ENCODE measurements at regions not wholly inside any gene's neighbourhood (a gene's known extent, or its start where the extent isn't known, plus 50 kb on each side); places are given as distances from the start of the nearest gene placed in this dataset.

DNA sequence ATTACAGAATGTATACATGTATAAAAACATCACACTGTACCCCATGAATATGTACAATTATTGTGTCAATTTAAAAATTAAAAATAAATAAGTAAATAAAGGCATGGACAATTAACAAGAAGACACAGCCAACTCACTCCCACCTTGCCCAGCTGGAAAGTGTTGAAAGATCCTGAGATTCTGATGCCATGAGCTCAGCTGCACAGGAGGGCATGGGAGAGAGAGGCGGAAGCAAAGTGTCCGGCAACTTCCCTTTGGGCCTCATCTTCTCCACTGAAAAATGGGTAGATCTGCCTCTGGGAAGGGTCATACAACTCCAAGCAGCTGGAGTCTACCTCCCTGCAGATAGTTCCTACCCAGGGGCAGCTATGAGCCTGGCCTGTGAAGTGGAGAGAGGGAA lies 277.3 kb downstream of the UACA start:
- DNase-seq, result no peak
- H3K4me3 ChIP-seq, result no peak overlapping the region
- H3K9me3 ChIP-seq, result no peaks in the 10 kb centered on the region
- no peak overlapping the region for H3K27ac ChIP-seq
- TF ChIP-seq, protein P1, sequence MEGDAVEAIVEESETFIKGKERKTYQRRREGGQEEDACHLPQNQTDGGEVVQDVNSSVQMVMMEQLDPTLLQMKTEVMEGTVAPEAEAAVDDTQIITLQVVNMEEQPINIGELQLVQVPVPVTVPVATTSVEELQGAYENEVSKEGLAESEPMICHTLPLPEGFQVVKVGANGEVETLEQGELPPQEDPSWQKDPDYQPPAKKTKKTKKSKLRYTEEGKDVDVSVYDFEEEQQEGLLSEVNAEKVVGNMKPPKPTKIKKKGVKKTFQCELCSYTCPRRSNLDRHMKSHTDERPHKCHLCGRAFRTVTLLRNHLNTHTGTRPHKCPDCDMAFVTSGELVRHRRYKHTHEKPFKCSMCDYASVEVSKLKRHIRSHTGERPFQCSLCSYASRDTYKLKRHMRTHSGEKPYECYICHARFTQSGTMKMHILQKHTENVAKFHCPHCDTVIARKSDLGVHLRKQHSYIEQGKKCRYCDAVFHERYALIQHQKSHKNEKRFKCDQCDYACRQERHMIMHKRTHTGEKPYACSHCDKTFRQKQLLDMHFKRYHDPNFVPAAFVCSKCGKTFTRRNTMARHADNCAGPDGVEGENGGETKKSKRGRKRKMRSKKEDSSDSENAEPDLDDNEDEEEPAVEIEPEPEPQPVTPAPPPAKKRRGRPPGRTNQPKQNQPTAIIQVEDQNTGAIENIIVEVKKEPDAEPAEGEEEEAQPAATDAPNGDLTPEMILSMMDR (IDR thresholded peaks at IDR 0.05), result no peak
- intact Hi-C loops (cut with DNase I), result no loop called here
- 95 to 98% methylated on average over 2 of the region's 2 CpGs for WGBS, 2 donors
- no peaks in the 10 kb centered on the region for H3K36me3 ChIP-seq
- H3K4me1 ChIP-seq, result no peaks in the 10 kb centered on the region
- no peak for ATAC-seq
- no peaks in the 10 kb centered on the region for H3K27me3 ChIP-seq
- FAIRE-seq, result no peak

DNA sequence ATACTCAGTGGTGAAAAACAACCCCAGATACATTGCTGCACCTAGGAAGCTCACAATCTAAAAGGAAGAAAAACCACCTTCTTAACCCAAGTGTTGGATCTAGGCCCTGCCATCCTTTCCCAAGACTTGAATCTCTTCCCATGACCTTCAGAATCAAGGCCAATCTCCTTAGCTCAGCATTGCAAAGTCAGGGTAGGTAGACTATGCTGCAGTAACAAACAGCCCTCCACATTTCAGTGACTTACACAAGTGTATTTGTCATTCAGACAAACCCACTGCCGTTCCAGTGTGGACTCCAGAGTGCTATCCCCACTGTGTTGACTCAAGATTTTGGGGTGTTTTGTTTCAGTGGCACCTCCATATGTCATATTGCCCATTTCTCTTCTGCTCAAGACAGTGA lies 278.4 kb downstream of the UACA start:
- H3K36me3 ChIP-seq, result no peaks in the 10 kb centered on the region
- TF ChIP-seq, protein P1 (IDR thresholded peaks at IDR 0.05), result no peak
- H3K4me3 ChIP-seq, result no peak overlapping the region
- no peak for FAIRE-seq
- no peak for DNase-seq
- H3K4me1 ChIP-seq, result no peaks in the 10 kb centered on the region
- no peaks in the 10 kb centered on the region for H3K27me3 ChIP-seq
- H3K9me3 ChIP-seq, result no peaks in the 10 kb centered on the region
- WGBS, 2 donors, result 33 to 45% methylated on average over 1 of the region's 1 CpG
- intact Hi-C loops (cut with DNase I), result loop anchor here in 1 of 3 donors (5.0 kb wide), 1 partner anchor 1013 kb away; no protein-coding TSS in a partner anchor
- no peak for ATAC-seq
- no peak overlapping the region for H3K27ac ChIP-seq

DNA sequence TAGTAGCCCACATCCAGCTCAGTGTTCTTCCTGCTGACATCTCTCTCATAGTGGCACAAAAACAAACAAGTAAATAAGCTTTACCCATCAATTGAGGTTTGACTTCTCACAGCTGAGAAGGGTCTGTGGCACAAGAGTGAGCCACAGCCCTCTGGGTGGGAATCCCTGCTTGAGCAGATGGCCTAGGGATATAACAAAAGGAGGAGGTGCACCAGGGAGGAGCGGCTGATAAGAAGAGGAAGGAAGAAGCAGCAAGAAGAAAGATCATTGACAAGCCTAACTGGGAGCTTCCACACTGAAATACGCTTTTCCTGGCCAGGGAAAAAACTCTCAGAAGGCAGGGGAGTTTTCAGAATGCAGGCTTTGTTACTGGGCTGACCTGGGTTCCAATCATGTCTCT lies 279.8 kb downstream of the UACA start:
- no peaks in the 10 kb centered on the region for H3K36me3 ChIP-seq
- intact Hi-C loops (cut with DNase I), result loop anchor here in 1 of 3 donors (5.0 kb wide), 1 partner anchor 1011 kb away; no protein-coding TSS in a partner anchor
- H3K27me3 ChIP-seq, result no peaks in the 10 kb centered on the region
- H3K4me3 ChIP-seq, result no peak overlapping the region
- H3K9me3 ChIP-seq, result no peaks in the 10 kb centered on the region
- ATAC-seq (no peak), FAIRE-seq (no peak), DNase-seq (no peak)
- 79 to 91% methylated on average over 2 of the region's 2 CpGs for WGBS, 2 donors
- H3K4me1 ChIP-seq, result no peaks in the 10 kb centered on the region
- TF ChIP-seq, protein P1 (IDR thresholded peaks at IDR 0.05), result no peak
- no peak overlapping the region for H3K27ac ChIP-seq

DNA sequence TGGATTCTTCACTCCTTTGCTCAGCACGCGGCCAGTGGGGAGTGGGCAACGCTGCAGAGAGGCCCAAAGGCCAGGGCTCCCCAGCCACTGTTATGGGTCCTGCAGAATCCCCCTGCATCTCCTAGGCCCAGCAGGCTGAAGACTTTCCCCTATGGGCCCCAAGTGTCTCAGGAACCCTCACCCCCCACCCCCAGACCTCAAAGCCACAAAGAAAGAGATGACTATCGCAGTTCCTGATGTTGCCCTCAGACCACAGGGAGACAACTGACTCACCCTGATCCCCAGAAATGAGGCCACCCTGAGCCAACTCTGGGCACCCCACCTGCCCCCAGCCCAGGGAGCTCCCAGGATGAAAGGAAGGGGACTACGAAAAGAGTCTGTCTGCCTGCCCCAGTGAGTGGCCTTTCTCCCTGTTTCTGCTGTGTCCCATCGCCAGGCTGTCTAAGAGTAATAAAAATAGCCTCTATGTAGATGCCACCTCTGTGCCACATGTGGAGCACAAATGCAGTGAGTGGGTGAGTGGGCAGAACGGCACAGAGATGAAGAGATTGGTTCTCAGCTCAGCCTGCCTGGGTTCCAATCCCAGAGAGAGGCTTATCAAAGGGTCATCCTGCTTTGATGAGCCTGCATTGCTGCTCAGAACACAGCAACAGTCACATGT lies 283.0 kb downstream of the UACA start:
- ATAC-seq, result peak in 1 of 4 donors; percentile 40
- FAIRE-seq, result no peak
- H3K27ac ChIP-seq, result no peak overlapping the region
- DNase-seq, result peak in 1 of 6 donors; percentile 21
- no peaks in the 10 kb centered on the region for H3K27me3 ChIP-seq
- TF ChIP-seq, protein P1 (IDR thresholded peaks at IDR 0.05), result no peak
- H3K4me3 ChIP-seq, result no peak overlapping the region
- 81 to 89% methylated on average over 7 of the region's 7 CpGs for WGBS, 2 donors
- H3K36me3 ChIP-seq, result no peaks in the 10 kb centered on the region
- no peaks in the 10 kb centered on the region for H3K4me1 ChIP-seq
- H3K9me3 ChIP-seq, result no peaks in the 10 kb centered on the region
- intact Hi-C loops (cut with DNase I), result loop anchor here in 1 of 3 donors (5.0 kb wide), 1 partner anchor 1008 kb away; no protein-coding TSS in a partner anchor

DNA sequence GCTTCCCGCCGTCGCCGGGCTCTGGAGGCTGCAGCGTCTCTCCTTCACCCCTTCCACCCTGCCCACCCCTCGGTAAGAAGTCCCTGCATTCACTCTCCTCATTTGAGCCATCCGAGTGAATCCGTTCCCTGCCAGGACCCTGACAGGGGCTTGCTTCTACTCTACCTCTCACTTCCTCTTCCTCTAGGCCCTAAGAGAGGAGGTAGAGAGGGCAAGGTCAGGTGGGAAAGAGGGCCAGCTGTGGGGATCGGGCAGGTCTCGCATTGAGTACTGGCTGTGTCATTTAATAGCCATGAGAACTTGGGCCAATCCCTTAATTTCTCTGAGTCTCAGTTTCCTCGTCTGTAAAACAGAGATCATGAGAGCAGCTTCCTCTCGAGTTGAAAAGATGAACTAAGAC lies 283.6 kb downstream of the UACA start:
- no peak overlapping the region for H3K27ac ChIP-seq
- TF ChIP-seq, protein P1 (IDR thresholded peaks at IDR 0.05), result no peak
- intact Hi-C loops (cut with DNase I), result loop anchor here in 1 of 3 donors (5.0 kb wide), 1 partner anchor 1007 kb away; no protein-coding TSS in a partner anchor
- no peak for FAIRE-seq
- no peaks in the 10 kb centered on the region for H3K4me1 ChIP-seq
- no peaks in the 10 kb centered on the region for H3K27me3 ChIP-seq
- no peaks in the 10 kb centered on the region for H3K36me3 ChIP-seq
- DNase-seq, result peak in 1 of 6 donors; percentile 11
- no peak for ATAC-seq
- H3K9me3 ChIP-seq, result no peaks in the 10 kb centered on the region
- WGBS, 2 donors, result 76 to 79% methylated on average over 7 to 12 of the region's 12 CpGs
- H3K4me3 ChIP-seq, result no peak overlapping the region
